HG02623 (cell line): ENCODE measurements at regions not wholly inside any gene's neighbourhood (a gene's known extent, or its start where the extent isn't known, plus 50 kb on each side); places are given as distances from the start of the nearest gene placed in this dataset.
"Not testable (repeated sequence)": the region's sequence is repeated elsewhere in the genome, so short reads cannot be mapped to it uniquely, and the experiment has no call there.

Source experiments
- ATAC-seq: cut with Tn5 transposase; IDR thresholded peaks from one replicate; pipeline ENCODE4 v1.9.1; 2021; ENCODE audit warnings: moderate library complexity; ENCODE audit not compliant: unreplicated experiment

GRCh38 chr15:38852188-38852587 lies 287.6 kb upstream of the RASGRP1 start:
- ATAC-seq: not testable (repeated sequence)

GRCh38 chr15:38853608-38854007 lies 289.0 kb upstream of the RASGRP1 start:
- ATAC-seq: no peak

- ATAC-seq: no peak
Observed at GRCh38 chr15:38854506-38854905, 289.9 kb upstream of the RASGRP1 start.

DNA sequence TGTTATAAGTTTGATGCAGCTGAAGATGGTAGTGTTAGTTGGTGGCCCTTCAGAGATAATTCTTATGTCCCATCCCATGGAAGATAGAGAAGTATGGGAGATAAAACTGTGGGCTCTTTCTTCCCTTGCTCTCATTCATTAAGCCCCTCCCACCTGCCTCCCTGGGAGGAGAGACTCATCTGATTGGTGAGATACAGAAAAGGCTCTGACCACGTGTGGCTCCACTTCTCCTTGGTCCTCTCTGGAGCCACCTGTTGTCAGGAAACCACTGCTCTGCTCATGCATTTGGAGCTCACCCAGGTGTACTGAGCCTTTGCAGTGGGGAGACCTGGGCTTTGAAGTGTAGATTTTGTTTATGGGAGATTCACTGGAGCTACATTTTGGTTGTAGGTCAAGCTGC lies 293.2 kb upstream of the RASGRP1 start:
- ATAC-seq: no peak

GRCh38 chr15:38859574-38859973 lies 295.0 kb upstream of the RASGRP1 start:
- no peak for ATAC-seq

DNA sequence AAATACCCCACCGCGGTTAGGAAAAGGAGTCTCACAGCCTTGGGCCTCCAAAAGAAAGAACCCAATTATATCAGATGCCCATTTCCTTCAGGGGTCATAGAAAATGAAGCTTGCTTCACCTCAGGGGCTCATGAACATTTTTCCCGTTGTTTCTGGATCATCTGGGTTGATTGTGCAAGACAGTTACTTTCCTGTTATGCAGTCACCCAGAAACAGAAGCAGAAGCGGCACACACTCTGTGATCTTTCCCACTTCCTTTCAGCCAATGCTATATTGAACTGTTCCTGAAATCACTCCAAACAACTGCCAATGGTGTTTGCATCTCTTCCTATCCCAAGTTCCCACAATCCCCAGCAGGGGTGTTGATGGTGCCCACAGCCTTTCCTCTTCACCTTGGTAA lies 295.6 kb upstream of the RASGRP1 start:
- ATAC-seq: no peak

- no peak for ATAC-seq
Observed at GRCh38 chr15:38860674-38861073, 296.1 kb upstream of the RASGRP1 start.

- ATAC-seq: no peak
Observed at GRCh38 chr15:38861108-38861507, 296.5 kb upstream of the RASGRP1 start.

GRCh38 chr15:38862099-38862498 lies 297.5 kb upstream of the RASGRP1 start:
- no peak for ATAC-seq

- ATAC-seq: no peak
Observed at GRCh38 chr15:38863381-38863780, 298.8 kb upstream of the RASGRP1 start.

GRCh38 chr15:38864122-38864521 lies 299.5 kb upstream of the RASGRP1 start:
- ATAC-seq: no peak

DNA sequence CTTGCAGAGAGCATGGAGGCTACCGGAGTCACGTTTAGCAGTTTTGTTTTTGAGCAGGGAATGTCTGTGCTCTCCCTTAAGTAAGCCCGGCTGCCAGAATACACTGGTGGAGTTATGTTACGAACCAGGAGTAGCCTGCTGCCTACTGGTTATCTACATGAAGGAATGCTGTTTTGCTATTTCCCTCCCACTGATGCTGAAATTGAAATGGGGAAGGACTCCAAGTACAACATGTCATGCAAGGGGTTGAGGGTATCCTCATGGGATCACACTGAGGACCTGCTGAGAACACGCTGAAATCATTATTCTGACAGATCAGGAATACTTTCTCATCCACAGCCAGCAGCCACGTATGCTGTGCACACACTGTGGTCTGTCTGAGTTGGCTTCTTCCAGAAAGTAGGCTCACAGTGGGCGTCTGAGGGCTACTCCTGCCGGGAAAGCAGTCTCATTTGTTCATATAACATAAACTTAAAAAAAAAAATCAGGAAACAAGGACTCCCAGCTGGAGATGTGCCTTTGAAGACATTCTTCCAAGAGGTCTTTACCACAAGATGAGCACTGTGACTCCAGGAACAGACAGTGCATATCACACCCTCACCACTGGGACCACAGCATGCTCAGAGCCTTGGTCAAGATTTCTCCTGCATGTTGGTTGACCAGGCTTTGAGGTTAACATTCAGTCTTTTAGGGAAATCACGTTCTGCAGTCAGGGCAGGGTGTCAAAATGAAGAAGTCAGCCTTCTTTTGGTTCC lies 300.4 kb upstream of the RASGRP1 start:
- ATAC-seq: no peak

- ATAC-seq: no peak
Observed at GRCh38 chr15:38867556-38867955, 302.9 kb upstream of the RASGRP1 start.

- no peak for ATAC-seq
Observed at GRCh38 chr15:38868326-38869114, 303.9 kb upstream of the RASGRP1 start.

DNA sequence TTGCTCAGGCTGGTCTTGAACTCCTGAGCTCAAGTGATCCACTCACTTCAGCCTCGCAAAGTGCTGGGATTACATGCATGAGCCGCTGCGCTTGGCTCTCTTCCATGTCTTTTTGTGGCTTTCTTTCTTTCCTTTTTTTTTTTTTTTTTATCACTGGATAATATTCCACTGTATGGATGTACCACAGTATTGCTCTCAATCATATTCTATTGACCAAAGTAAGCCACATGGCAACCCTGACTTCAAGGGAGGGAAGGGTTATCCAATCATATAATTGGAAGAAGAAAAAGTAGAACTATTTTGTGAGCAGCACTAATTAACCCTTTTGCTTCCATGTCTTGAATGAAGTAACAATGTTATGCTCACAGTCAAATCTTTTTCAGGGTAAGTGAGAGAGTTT lies 307.0 kb upstream of the RASGRP1 start:
- ATAC-seq: no peak

GRCh38 chr15:38872732-38873131 lies 308.1 kb upstream of the RASGRP1 start:
- no peak for ATAC-seq

DNA sequence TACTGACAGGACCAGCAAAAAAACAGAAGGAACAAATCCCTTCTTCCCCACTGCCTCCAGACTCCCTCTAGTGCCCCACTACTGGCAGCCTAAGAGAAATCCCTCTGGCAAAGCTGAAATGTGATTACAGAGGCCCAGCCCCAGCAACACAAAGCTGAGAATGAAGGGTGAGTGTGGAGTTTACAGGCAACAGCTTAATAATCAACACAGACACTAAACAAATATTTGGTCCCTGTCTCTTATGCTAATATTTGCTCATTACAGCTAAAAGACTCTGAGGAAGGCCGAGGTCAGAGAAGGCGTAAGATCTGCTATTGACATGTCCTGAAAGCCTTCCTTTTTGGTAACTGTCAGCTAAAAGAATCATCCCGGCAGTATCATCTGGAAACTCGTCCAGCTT lies 308.5 kb upstream of the RASGRP1 start:
- no peak for ATAC-seq

DNA sequence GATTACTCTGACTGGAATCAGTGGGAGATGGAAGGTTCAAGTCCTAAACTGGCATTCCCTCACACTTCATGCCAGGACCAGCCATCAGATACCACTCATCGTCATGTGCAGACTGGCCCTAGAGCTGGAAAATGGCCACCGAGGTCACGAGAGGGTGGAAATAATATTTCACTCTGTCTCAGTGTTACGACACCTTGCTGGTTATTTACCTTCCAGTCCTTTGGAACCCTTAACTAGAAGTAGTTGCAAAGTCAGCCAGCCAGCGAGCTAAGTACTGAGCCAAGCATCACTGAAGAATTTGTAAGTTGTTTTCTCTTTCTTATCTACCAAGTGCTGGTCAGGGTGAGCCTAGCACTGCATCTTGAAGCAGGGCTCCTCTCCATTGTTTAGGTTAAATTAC lies 309.9 kb upstream of the RASGRP1 start:
- ATAC-seq: no peak

GRCh38 chr15:38876211-38876610 lies 311.6 kb upstream of the RASGRP1 start:
- ATAC-seq: no peak

GRCh38 chr15:38876621-38877020 lies 312.0 kb upstream of the RASGRP1 start:
- no peak for ATAC-seq

- no peak for ATAC-seq
Observed at GRCh38 chr15:38877471-38877870, 312.9 kb upstream of the RASGRP1 start.

DNA sequence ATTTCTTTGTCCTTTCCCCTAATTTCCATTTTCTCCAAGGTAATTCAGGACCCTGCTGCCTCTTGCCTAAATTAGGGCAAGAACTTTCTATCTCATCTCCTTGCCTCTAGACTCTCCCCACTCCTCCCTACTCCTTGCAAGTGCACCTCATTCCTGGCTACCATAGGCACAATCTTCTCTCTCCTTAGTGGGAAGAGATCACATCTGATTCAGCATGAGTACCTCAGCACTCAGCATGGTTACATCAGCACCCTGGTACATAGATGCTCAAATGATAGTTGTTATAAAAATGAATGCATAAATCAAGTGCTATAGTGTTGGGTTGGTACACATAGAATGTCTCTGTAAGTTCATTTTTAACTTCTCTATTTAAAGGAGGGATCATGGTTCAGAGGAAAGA lies 313.4 kb upstream of the RASGRP1 start:
- ATAC-seq: no peak
